Neural cell (in vitro differentiated cells): ENCODE measurements at regions not wholly inside any gene's neighbourhood (a gene's known extent, or its start where the extent isn't known, plus 50 kb on each side); places are given as distances from the start of the nearest gene placed in this dataset.

ENCODE experiments used
- H2AFZ ChIP-seq: fragments of 200-600, 300-800 bp; sonication (generic), shearing (Covaris generic); 2 replicates; pipeline ENCODE4 v1.6.0; 2014; ENCODE audit warnings: low read depth, mild to moderate bottlenecking, antibody characterized with exemption, low read length, moderate library complexity
- H3F3A ChIP-seq: fragments of 200-600 bp; shearing (Covaris generic); 2 replicates; pipeline ENCODE4 v1.6.1; 2016; ENCODE audit warnings: mild to moderate bottlenecking, moderate library complexity, mixed read lengths, antibody characterized with exemption, low read length; ENCODE audit not compliant: insufficient read depth, poor library complexity, severe bottlenecking
- H3K27ac ChIP-seq: fragments of 200-600, 300-800 bp; sonication (generic), shearing (Covaris generic); 2 replicates; pipeline ENCODE4 v1.5.1; 2014; ENCODE audit warnings: mild to moderate bottlenecking, low read length, moderate library complexity
- H3K27me3 ChIP-seq: fragments of 300-800, 200-600 bp; sonication (generic), shearing (Covaris generic); 2 replicates; pipeline ENCODE4 v1.6.0; 2014; ENCODE audit warnings: mild to moderate bottlenecking, low read depth, low read length, moderate library complexity; ENCODE audit not compliant: insufficient read depth
- H3K36me3 ChIP-seq: fragments of 300-800, 200-600 bp; sonication (generic), shearing (Covaris generic); 2 replicates; pipeline ENCODE4 v1.5.1; 2014; ENCODE audit warnings: mild to moderate bottlenecking, antibody characterized with exemption, low read length, moderate library complexity; ENCODE audit not compliant: insufficient read depth
- H3K4me2 ChIP-seq: fragments of 300-800, 200-600 bp; sonication (generic), shearing (Covaris generic); 2 replicates; pipeline ENCODE4 v1.6.0; 2014; ENCODE audit warnings: mild to moderate bottlenecking, low read length
- H3K4me3 ChIP-seq: fragments of 300-800, 200-600 bp; sonication (generic), shearing (Covaris generic); 2 replicates; pipeline ENCODE4 v1.5.1; 2014; ENCODE audit warnings: mild to moderate bottlenecking, low read length, moderate library complexity
- H3K79me2 ChIP-seq: fragments of 200-600 bp; shearing (Covaris generic); replicated peaks from 2 replicates; pipeline ENCODE4 v1.6.0; 2014; ENCODE audit warnings: mild to moderate bottlenecking, low read length, moderate library complexity; ENCODE audit not compliant: insufficient read depth
- H3K9ac ChIP-seq: fragments of 300-800, 200-600 bp; sonication (generic), shearing (Covaris generic); 2 replicates; pipeline ENCODE4 v1.6.1; 2016; ENCODE audit warnings: mild to moderate bottlenecking, low read length, mixed read lengths
- H3K9me2 ChIP-seq: fragments of 200-600 bp; shearing (Covaris generic); 2 replicates; pipeline ENCODE4 v1.6.1; 2016; ENCODE audit warnings: mild to moderate bottlenecking, low read length, mixed read lengths; ENCODE audit not compliant: insufficient read depth
- H3K9me3 ChIP-seq: fragments of 200-600, 300-800 bp; sonication (generic), shearing (Covaris generic); 2 replicates; pipeline ENCODE4 v1.6.1; 2016; ENCODE audit warnings: mild to moderate bottlenecking, mixed run types, low read length, moderate library complexity, mixed read lengths
- H4K20me1 ChIP-seq: fragments of 200-600 bp; shearing (Covaris generic); 2 replicates; pipeline ENCODE4 v1.6.1; 2016; ENCODE audit warnings: mild to moderate bottlenecking, mixed run types; ENCODE audit not compliant: insufficient read depth
- EP300 ChIP-seq: fragments of 450-650 bp; conservative IDR thresholded peaks from 2 replicates; pipeline ENCODE4 v1.6.1; 2014; ENCODE audit warnings: antibody characterized with exemption, mild to moderate bottlenecking, moderate library complexity; ENCODE audit not compliant: poor library complexity, severe bottlenecking
- EZH2 ChIP-seq: fragments of 200-600, 300-800 bp; shearing (Covaris generic), sonication (generic); IDR thresholded peaks from 2 replicates; pipeline ENCODE4 v1.6.1; 2014; ENCODE audit warnings: antibody characterized with exemption, low read length, borderline replicate concordance, mild to moderate bottlenecking; ENCODE audit not compliant: insufficient read depth, poor library complexity, severe bottlenecking
- MXI1 ChIP-seq: fragments of 450-650 bp; conservative IDR thresholded peaks from 2 replicates; pipeline ENCODE4 v1.6.1; 2014; ENCODE audit warnings: antibody characterized with exemption, mild to moderate bottlenecking; ENCODE audit not compliant: poor library complexity, severe bottlenecking
- POLR2AphosphoS5 ChIP-seq: IDR thresholded peaks from 2 replicates; pipeline ENCODE4 v1.6.1; 2012
- RAD21 ChIP-seq: fragments of 450-650 bp; conservative IDR thresholded peaks from 2 replicates; pipeline ENCODE4 v1.6.1; 2014; ENCODE audit warnings: antibody characterized with exemption, mild to moderate bottlenecking, moderate library complexity
- SMC3 ChIP-seq: fragments of 450-650 bp; conservative IDR thresholded peaks from 2 replicates; pipeline ENCODE4 v1.6.1; 2014; ENCODE audit warnings: antibody characterized with exemption, mild to moderate bottlenecking, moderate library complexity; ENCODE audit not compliant: poor library complexity
- TAF1 ChIP-seq: IDR thresholded peaks from 2 replicates; pipeline ENCODE4 v1.6.1; 2012; ENCODE audit warnings: low read depth
- TF ChIP-seq, protein P1 (sequence below): IDR thresholded peaks from 2 replicates; pipeline ENCODE4 v1.6.1; 2012; ENCODE audit warnings: borderline replicate concordance
- TF ChIP-seq, protein P2 (sequence below): fragments of 450-650 bp; IDR thresholded peaks from 2 replicates; pipeline ENCODE4 v1.5.1; 2014; ENCODE audit warnings: antibody characterized with exemption, mild to moderate bottlenecking, moderate library complexity; ENCODE audit not compliant: poor library complexity, severe bottlenecking

GRCh38 chr5:58300346-58300895 lies 159.5 kb downstream of the PLK2 start:
- H3F3A ChIP-seq = no peaks in the 10 kb centered on the region
- H3K9me3 ChIP-seq = no peaks in the 10 kb centered on the region
- no peak overlapping the region for H2AFZ ChIP-seq
- no peak overlapping the region for H3K27ac ChIP-seq
- H3K4me2 ChIP-seq = no peak overlapping the region
- H3K27me3 ChIP-seq = no peaks in the 10 kb centered on the region
- H3K9me2 ChIP-seq = no peaks in the 10 kb centered on the region
- no peak overlapping the region for H3K4me3 ChIP-seq
- no peaks in the 10 kb centered on the region for H3K79me2 ChIP-seq
- H4K20me1 ChIP-seq = no peaks in the 10 kb centered on the region
- H3K9ac ChIP-seq = no peak overlapping the region
- TF ChIP-seq RAD21 = no peak
- no peak for TF ChIP-seq EP300
- no peak for TF ChIP-seq TAF1
- TF ChIP-seq EZH2 = no peak
- TF ChIP-seq, protein P1, sequence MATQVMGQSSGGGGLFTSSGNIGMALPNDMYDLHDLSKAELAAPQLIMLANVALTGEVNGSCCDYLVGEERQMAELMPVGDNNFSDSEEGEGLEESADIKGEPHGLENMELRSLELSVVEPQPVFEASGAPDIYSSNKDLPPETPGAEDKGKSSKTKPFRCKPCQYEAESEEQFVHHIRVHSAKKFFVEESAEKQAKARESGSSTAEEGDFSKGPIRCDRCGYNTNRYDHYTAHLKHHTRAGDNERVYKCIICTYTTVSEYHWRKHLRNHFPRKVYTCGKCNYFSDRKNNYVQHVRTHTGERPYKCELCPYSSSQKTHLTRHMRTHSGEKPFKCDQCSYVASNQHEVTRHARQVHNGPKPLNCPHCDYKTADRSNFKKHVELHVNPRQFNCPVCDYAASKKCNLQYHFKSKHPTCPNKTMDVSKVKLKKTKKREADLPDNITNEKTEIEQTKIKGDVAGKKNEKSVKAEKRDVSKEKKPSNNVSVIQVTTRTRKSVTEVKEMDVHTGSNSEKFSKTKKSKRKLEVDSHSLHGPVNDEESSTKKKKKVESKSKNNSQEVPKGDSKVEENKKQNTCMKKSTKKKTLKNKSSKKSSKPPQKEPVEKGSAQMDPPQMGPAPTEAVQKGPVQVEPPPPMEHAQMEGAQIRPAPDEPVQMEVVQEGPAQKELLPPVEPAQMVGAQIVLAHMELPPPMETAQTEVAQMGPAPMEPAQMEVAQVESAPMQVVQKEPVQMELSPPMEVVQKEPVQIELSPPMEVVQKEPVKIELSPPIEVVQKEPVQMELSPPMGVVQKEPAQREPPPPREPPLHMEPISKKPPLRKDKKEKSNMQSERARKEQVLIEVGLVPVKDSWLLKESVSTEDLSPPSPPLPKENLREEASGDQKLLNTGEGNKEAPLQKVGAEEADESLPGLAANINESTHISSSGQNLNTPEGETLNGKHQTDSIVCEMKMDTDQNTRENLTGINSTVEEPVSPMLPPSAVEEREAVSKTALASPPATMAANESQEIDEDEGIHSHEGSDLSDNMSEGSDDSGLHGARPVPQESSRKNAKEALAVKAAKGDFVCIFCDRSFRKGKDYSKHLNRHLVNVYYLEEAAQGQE = no peak
- no peak for TF ChIP-seq SMC3
- TF ChIP-seq, protein P2, sequence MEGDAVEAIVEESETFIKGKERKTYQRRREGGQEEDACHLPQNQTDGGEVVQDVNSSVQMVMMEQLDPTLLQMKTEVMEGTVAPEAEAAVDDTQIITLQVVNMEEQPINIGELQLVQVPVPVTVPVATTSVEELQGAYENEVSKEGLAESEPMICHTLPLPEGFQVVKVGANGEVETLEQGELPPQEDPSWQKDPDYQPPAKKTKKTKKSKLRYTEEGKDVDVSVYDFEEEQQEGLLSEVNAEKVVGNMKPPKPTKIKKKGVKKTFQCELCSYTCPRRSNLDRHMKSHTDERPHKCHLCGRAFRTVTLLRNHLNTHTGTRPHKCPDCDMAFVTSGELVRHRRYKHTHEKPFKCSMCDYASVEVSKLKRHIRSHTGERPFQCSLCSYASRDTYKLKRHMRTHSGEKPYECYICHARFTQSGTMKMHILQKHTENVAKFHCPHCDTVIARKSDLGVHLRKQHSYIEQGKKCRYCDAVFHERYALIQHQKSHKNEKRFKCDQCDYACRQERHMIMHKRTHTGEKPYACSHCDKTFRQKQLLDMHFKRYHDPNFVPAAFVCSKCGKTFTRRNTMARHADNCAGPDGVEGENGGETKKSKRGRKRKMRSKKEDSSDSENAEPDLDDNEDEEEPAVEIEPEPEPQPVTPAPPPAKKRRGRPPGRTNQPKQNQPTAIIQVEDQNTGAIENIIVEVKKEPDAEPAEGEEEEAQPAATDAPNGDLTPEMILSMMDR = no peak
- no peak for TF ChIP-seq POLR2AphosphoS5
- no peak for TF ChIP-seq MXI1
- H3K36me3 ChIP-seq = no peaks in the 10 kb centered on the region

GRCh38 chr5:58299256-58299655 lies 160.6 kb downstream of the PLK2 start:
- H3K4me2 ChIP-seq = no peak overlapping the region
- H3K27ac ChIP-seq = no peak overlapping the region
- H3K9me2 ChIP-seq = no peaks in the 10 kb centered on the region
- H3K9ac ChIP-seq = no peak overlapping the region
- no peaks in the 10 kb centered on the region for H3K36me3 ChIP-seq
- no peaks in the 10 kb centered on the region for H3K27me3 ChIP-seq
- no peaks in the 10 kb centered on the region for H3F3A ChIP-seq
- no peaks in the 10 kb centered on the region for H4K20me1 ChIP-seq
- H3K79me2 ChIP-seq = no peaks in the 10 kb centered on the region
- TF ChIP-seq TAF1 (no peak), POLR2AphosphoS5 (no peak)
- TF ChIP-seq, protein P2 = no peak
- TF ChIP-seq, protein P1 = no peak
- no peaks in the 10 kb centered on the region for H3K9me3 ChIP-seq
- H3K4me3 ChIP-seq = no peak overlapping the region
- no peak overlapping the region for H2AFZ ChIP-seq
